SKM-1 treated with dmso at 0.1 percent for 144 hours (cell line): ENCODE measurements at regions not wholly inside any gene's neighbourhood (a gene's known extent, or its start where the extent isn't known, plus 50 kb on each side); places are given as distances from the start of the nearest gene placed in this dataset.
A peak's percentile ranks its signal among the peaks of the same experiment; 100 is the strongest.

ENCODE experiments used
- DNase-seq: peaks from one replicate; lab custom pipeline; 2025; ENCODE audit not compliant: unreplicated experiment; lab: John Stamatoyannopoulos, UW

GRCh38 chr12:116381240-116381743, 103.8 kb upstream of the MED13L start:
- no peak for DNase-seq

GRCh38 chr12:116381744-116382685, 104.5 kb upstream of the MED13L start:
- DNase-seq = no peak

GRCh38 chr12:116382686-116383530, 105.4 kb upstream of the MED13L start:
- DNase-seq = no peak

- no peak for DNase-seq
Measured at GRCh38 chr12:116384175-116384574, 106.7 kb upstream of the MED13L start.

GRCh38 chr12:116384691-116385485, 107.4 kb upstream of the MED13L start:
- peak; percentile 28 for DNase-seq

GRCh38 chr12:116385486-116386217, 108.2 kb upstream of the MED13L start:
- no peak for DNase-seq

- no peak for DNase-seq
Measured at GRCh38 chr12:116389326-116389725, 111.8 kb upstream of the MED13L start.

GRCh38 chr12:116389990-116390389, 112.5 kb upstream of the MED13L start:
- no peak for DNase-seq

GRCh38 chr12:116390401-116391335, 113.2 kb upstream of the MED13L start:
- no peak for DNase-seq

- DNase-seq = no peak
Measured at GRCh38 chr12:116391501-116391900, 114.0 kb upstream of the MED13L start.

- no peak for DNase-seq
Measured at GRCh38 chr12:116392061-116392460, 114.6 kb upstream of the MED13L start.

- DNase-seq = no peak
Measured at GRCh38 chr12:116393255-116393654, 115.8 kb upstream of the MED13L start.

GRCh38 chr12:116393859-116394650, 116.6 kb upstream of the MED13L start:
- no peak for DNase-seq

- no peak for DNase-seq
Measured at GRCh38 chr12:116395396-116395795, 117.9 kb upstream of the MED13L start.

- DNase-seq = no peak
Measured at GRCh38 chr12:116397148-116397547, 119.7 kb upstream of the MED13L start.

GRCh38 chr12:116398193-116398592, 120.7 kb upstream of the MED13L start:
- no peak for DNase-seq

GRCh38 chr12:116399055-116399454, 121.6 kb upstream of the MED13L start:
- DNase-seq = no peak

GRCh38 chr12:116400636-116401372, 123.3 kb upstream of the MED13L start:
- peak; percentile 61 for DNase-seq
